ENCODE measurements at regions not wholly inside any gene's neighbourhood (a gene's known extent, or its start where the extent isn't known, plus 50 kb on each side); places are given as distances from the start of the nearest gene placed in this dataset.

DNA sequence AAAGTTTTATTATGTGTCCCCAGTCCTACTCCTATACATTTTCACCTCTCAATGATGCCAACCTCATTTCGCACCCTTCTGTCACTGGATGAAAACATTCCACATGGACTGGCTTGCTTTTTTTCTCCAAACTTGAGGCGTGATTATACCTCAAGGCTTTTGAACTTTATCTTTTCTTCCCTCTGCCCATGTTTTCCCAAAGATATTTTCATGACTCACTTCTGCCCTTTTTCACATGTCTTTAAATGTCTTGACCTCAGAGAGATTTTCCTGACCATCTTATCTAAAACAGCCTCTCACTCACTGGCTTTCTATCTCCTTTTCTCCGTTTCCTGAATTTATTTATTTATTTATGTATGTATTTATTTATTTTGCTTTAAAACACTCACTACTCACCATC lies 659.0 kb downstream of the PTPRC start:
- TF ChIP-seq POLR2AphosphoS5 (IDR thresholded peaks at IDR 0.05): no peak
- TF ChIP-seq, protein P1, sequence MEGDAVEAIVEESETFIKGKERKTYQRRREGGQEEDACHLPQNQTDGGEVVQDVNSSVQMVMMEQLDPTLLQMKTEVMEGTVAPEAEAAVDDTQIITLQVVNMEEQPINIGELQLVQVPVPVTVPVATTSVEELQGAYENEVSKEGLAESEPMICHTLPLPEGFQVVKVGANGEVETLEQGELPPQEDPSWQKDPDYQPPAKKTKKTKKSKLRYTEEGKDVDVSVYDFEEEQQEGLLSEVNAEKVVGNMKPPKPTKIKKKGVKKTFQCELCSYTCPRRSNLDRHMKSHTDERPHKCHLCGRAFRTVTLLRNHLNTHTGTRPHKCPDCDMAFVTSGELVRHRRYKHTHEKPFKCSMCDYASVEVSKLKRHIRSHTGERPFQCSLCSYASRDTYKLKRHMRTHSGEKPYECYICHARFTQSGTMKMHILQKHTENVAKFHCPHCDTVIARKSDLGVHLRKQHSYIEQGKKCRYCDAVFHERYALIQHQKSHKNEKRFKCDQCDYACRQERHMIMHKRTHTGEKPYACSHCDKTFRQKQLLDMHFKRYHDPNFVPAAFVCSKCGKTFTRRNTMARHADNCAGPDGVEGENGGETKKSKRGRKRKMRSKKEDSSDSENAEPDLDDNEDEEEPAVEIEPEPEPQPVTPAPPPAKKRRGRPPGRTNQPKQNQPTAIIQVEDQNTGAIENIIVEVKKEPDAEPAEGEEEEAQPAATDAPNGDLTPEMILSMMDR (IDR thresholded peaks at IDR 0.05): no peak
- no peak for TF ChIP-seq POLR2A (IDR thresholded peaks at IDR 0.05)
- TF ChIP-seq EP300 (IDR thresholded peaks at IDR 0.05): no peak

Data from suprapubic skin (tissue), 4 donors.